T-helper 2 cell treated with Interferon-gamma antibody and Interleukin-4, amounts not matched to agents 5 μg/mL and 100 μg/mL, for 36 hours (primary cell): ENCODE measurements at regions not wholly inside any gene's neighbourhood (a gene's known extent, or its start where the extent isn't known, plus 50 kb on each side); places are given as distances from the start of the nearest gene placed in this dataset.
"Not testable (repeated sequence)": the region's sequence is repeated elsewhere in the genome, so short reads cannot be mapped to it uniquely, and the experiment has no call there.

Source experiments
- DNase-seq: peaks from one replicate; pipeline ENCODE4 v3.0.0; 2021; ENCODE audit warnings: low spot score
- H3K27ac Mint-ChIP-seq: one replicate; pipeline ENCODE4 v1.8.0; 2021; ENCODE audit warnings: mild to moderate bottlenecking, mixed read lengths
- H3K27me3 Mint-ChIP-seq: one replicate; pipeline ENCODE4 v1.8.0; 2021; ENCODE audit warnings: low read depth, mixed read lengths
- H3K36me3 Mint-ChIP-seq: one replicate; pipeline ENCODE4 v1.8.0; 2021; ENCODE audit warnings: low read depth, mixed read lengths
- H3K4me1 Mint-ChIP-seq: one replicate; pipeline ENCODE4 v1.8.0; 2021; ENCODE audit warnings: low read depth, mixed read lengths
- H3K4me3 Mint-ChIP-seq: one replicate; pipeline ENCODE4 v1.8.0; 2022; ENCODE audit warnings: mild to moderate bottlenecking, moderate library complexity, mixed read lengths
- H3K9me3 Mint-ChIP-seq: one replicate; pipeline ENCODE4 v1.8.0; 2021; ENCODE audit warnings: mixed read lengths

DNA sequence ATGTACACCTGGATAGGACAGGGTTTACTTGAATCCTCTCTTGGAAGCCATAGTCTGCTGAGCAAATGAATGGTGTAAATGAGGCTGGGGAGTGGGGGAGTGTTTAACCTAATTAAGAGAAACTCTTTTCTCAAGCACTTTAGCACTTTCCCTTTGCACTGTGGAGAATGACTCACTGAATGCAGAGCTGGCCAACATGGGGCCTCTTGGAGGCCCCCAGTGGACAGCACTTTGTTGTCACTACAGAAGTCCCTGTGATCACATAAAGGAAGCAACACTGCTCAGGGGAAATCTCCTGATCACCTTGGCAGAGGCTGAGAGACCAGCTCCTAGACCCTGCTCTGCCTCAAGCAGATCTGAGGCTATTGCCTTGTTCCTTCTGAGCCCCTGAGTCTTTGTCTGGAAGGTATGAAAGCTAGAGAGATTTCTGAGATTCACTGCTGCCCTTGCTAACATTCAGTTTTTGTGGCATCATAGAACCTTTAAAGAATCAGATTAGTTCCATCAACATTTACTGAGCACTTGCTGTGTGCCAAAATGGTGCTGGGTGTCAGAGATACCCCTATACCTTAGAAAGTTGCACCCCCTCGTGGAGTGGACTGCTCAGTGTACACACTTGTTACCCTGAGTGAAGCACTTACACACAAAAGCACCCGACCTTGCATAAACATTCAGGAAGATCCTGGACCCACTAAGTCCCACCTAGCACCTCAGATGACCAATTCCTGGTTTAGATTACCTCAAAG lies 230.1 kb upstream of the CCL2 start:
- Mint-ChIP-seq H3K36me3 (no peaks in the 10 kb centered on the region), H3K9me3 (no peaks in the 10 kb centered on the region), H3K4me3 (no peak overlapping the region), H3K4me1 (peaks cover 2% of the 10 kb centered on the region), H3K27ac (no peak overlapping the region), H3K27me3 (peaks cover 6% of the 10 kb centered on the region)
- DNase-seq, result no peak

DNA sequence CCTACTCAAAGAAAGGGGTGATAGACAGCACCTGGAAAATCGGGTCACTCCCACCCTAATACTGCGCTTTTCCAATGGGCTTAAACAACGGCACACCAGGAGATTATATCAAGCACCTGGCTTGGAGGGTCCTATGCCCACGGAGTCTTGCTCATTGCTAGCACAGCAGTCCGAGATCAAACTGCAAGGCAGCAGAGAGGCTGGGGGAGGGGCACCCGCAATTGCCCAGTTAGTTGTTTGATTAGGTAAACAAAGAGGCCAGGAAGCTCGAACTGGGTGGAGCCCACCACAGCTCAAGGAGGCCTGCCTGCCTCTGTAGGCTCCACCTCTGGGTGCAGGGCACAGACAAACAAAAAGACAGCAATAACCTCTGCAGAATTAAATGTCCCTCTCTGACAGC lies 224.5 kb upstream of the CCL2 start:
- DNase-seq, H3K27ac Mint-ChIP-seq, H3K27me3 Mint-ChIP-seq, H3K4me1 Mint-ChIP-seq, H3K4me3 Mint-ChIP-seq, H3K36me3 Mint-ChIP-seq: not testable (repeated sequence)
- H3K9me3 Mint-ChIP-seq, result peaks cover 26% of the 10 kb centered on the region

DNA sequence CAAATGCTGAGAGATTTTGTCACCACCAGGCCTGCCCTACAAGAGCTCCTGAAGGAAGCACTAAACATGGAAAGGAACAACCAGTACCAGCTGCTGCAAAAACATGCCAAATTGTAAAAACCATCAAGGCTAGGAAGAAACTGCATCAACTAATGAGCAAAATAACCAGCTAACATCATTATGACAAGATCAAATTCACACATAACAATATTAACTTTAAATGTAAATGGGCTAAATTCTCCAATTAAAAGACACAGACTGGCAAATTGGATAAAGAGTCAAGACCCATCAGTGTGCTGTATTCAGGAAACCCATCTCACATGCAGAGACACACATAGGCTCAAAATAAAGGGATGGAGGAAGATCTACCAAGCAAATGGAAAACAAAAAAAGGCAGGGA lies 222.8 kb upstream of the CCL2 start:
- H3K27ac Mint-ChIP-seq, H3K4me1 Mint-ChIP-seq, H3K36me3 Mint-ChIP-seq, DNase-seq, H3K27me3 Mint-ChIP-seq, H3K4me3 Mint-ChIP-seq: not testable (repeated sequence)
- H3K9me3 Mint-ChIP-seq, result peaks cover 26% of the 10 kb centered on the region

DNA sequence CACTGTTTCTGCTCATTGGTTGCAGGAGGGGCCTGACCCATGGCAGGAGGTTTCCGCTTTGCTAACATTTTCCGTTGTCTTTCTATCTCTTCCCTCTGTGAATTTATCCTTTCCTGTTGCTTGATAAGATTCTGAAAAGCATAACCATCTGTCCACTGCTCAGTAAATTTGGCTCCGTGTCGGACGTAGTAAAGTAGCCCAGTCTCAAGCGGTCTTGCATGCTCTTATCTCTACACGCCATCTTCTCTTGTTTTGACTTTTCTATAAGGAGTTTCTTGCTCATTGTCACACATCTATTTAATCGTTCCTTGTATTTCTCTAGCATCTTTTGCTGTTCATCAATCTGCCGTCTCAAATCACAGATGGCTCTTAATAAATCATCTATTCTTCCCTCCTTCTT lies 216.3 kb upstream of the CCL2 start:
- not testable (repeated sequence) for H3K27me3 Mint-ChIP-seq, H3K4me3 Mint-ChIP-seq, H3K27ac Mint-ChIP-seq, H3K4me1 Mint-ChIP-seq, DNase-seq, H3K9me3 Mint-ChIP-seq, H3K36me3 Mint-ChIP-seq

DNA sequence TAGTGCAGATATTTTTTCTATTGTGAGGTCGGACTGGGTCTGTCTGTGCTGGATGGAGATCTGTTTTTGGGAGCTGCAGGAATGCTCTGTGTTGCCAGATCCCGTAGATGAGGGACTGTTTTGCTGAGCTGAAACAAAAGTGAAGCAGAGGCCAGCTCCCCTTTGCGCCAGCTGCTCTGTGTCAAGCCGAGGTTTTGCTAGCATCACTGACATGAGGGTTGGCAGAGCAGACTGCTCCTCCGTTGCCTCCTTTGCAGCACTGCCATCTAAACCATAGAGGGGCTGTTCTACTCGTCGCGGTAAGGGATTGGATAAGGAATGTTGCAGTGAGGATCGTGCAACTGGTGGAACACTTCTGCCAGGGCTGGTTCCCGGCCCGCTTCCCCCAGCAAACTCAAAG lies 215.9 kb upstream of the CCL2 start:
- not testable (repeated sequence) for H3K4me3 Mint-ChIP-seq, H3K9me3 Mint-ChIP-seq, H3K36me3 Mint-ChIP-seq, H3K4me1 Mint-ChIP-seq, H3K27me3 Mint-ChIP-seq, H3K27ac Mint-ChIP-seq, DNase-seq

DNA sequence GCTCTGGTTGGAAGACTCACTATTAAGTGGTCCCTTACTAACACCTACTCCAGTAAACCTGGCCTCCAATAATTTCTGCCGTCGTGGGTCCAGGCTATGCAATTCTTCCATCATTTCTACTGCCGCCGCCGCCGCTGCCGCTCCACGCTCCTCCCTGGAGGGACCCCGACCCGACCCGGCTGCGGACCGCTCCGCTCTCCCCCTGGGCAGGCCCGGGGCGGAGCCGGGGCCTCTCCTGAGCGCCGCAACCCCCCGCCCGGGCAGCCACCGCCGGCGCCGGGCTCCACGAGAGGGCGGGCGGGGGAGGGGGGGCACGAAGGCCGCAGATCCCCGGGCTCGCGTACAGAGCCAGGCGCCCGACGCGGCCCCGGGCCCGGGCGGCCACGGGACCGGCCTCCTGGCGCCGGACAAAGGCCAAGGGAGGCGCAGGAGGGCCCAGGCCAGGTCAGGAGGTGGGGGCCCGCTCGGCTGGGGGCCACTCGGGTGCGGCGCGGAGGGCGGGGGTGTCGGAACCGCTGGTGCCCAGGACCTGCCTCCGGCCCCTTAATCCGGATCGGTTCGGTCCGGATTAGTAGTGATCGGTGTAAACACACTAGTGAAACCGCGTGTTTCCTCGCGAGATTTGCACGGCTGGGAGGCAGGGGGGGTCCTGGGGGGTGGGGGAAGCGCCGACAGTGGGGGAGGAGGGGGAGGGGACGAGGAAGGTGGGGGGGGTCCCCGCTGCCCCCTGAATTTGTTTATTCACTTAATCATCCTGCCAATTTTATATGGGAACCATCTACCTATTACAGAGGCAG lies 215.1 kb upstream of the CCL2 start:
- not testable (repeated sequence) for H3K27me3 Mint-ChIP-seq, H3K36me3 Mint-ChIP-seq, H3K27ac Mint-ChIP-seq, H3K4me3 Mint-ChIP-seq, H3K4me1 Mint-ChIP-seq, DNase-seq, H3K9me3 Mint-ChIP-seq

DNA sequence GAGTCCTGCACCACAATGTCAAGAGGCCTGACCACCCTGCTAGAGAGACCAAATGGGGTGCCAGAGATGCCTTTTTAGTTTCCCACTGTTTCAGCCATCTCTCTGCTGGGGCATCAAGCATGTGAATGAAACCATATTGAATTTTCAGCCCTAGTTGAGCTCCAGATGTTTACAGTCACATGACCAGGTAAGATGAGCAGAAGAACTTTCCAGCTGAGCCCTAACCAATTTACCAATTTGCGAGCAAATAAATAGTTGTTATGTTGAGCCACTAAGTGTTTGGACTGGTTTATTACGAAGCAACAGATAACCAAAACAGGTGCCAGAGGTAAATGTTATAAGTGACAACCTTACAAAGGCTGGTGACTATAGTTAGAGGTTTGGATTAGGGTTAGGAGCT lies 209.1 kb upstream of the CCL2 start:
- DNase-seq, result no peak
- Mint-ChIP-seq H3K36me3 (no peaks in the 10 kb centered on the region), H3K27ac (no peak overlapping the region), H3K9me3 (no peaks in the 10 kb centered on the region), H3K27me3 (peaks cover 3% of the 10 kb centered on the region), H3K4me1 (no peaks in the 10 kb centered on the region), H3K4me3 (no peak overlapping the region)

DNA sequence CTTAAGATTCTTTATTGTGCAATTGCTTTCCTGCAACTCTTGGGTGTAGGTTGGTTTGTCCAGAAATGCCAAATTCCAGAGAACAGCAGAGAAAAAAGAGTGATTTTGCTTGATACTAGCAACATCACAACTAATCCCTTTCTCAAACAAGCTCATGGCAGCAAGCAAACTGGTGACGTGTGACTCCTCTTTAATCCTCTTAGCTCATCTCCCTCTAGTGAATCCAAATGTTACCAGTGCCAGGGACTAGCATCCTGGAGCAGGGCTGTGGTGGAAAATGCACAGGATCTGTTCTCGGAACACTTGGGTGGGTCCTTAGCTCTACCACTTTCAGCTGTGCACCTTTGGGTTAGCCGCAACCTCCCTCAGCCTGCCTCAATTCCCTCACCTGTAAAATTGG lies 204.0 kb upstream of the CCL2 start:
- Mint-ChIP-seq H3K4me1 (no peaks in the 10 kb centered on the region), H3K9me3 (no peaks in the 10 kb centered on the region), H3K27me3 (no peaks in the 10 kb centered on the region), H3K36me3 (no peaks in the 10 kb centered on the region), H3K27ac (no peak overlapping the region), H3K4me3 (no peak overlapping the region)
- DNase-seq, result no peak

DNA sequence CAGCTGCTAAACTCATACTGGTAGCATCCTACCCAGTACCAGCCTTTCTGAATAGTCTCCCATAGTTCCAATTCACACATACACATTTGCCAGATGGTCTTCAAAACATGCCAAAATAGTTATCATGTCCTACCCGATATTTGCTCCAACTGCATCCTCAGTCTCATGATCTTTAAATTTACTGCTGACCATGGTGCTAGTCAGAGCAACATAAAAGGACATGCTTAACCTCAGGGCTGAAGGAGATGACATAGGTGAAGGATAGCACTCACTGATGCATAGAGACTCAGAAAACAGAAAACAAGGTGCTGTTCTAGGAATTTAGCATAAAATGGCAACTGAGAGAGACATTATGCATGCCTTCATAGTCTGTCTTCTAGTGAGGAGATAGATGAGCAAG lies 200.6 kb upstream of the CCL2 start:
- Mint-ChIP-seq H3K9me3 (no peaks in the 10 kb centered on the region), H3K4me3 (no peak overlapping the region), H3K27me3 (no peaks in the 10 kb centered on the region), H3K36me3 (no peaks in the 10 kb centered on the region), H3K4me1 (no peaks in the 10 kb centered on the region), H3K27ac (no peak overlapping the region)
- DNase-seq, result no peak

DNA sequence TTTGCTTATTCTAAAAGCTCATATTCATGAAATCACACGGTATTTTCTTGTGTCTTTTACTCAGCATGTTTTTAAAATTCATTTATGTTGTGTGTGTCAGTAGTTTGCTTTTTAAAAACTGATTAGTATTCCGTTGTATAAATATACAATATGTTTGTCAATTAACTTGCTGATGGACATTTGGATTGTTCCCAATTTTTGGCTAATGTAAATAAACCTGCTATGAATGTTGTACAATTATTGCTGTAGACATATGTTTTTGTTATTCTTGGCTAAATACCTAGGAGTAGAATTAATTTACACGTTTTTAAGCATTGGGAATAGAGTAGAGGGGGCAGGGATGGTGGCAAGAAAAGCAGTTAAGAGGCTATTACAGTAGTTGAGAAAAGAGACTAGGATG lies 199.5 kb upstream of the CCL2 start:
- Mint-ChIP-seq H3K9me3 (no peaks in the 10 kb centered on the region), H3K4me1 (no peaks in the 10 kb centered on the region), H3K4me3 (no peak overlapping the region), H3K36me3 (no peaks in the 10 kb centered on the region), H3K27ac (no peak overlapping the region), H3K27me3 (no peaks in the 10 kb centered on the region)
- no peak for DNase-seq

DNA sequence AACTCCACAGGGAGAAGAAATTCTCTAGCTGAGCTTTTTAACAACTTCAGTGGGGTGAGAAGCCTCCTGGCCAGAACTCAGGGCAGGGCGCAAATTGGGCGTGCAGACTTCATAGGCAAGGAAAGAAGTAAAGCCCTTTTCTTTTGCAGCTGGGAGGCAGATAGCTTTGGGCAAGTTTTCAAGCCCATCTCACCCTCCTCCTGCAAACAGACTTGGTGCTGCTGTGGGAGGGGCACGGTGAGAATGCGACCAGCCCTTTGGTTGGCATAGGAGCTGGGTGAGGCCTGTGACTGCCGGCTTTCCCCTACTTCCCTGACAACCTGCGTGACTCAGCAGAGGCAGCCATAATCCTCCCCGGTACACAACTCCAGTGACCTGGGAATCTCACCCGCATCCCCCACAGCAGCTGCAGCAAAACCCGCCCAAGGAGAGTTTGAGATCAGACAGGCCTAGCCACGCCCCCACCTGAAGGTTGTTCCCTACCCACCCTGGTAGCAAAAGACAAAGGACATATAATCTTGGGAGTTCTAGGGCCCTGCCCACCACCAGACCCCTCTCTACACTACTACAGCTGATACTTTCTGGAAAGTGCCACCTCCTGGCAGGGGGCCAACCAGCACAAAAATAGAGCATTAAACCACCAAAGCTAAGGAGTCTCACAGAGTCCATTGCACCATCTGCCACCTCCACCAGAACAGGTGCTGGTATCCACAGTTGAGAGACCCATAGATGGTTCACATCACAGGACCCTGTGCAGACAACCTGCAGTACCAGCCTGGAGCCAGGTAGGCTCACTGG lies 195.5 kb upstream of the CCL2 start:
- Mint-ChIP-seq H3K27me3 (peaks cover 3% of the 10 kb centered on the region), H3K36me3 (no peaks in the 10 kb centered on the region), H3K9me3 (no peaks in the 10 kb centered on the region), H3K4me3 (no peak overlapping the region), H3K4me1 (no peaks in the 10 kb centered on the region), H3K27ac (no peak overlapping the region)
- DNase-seq, result no peak

DNA sequence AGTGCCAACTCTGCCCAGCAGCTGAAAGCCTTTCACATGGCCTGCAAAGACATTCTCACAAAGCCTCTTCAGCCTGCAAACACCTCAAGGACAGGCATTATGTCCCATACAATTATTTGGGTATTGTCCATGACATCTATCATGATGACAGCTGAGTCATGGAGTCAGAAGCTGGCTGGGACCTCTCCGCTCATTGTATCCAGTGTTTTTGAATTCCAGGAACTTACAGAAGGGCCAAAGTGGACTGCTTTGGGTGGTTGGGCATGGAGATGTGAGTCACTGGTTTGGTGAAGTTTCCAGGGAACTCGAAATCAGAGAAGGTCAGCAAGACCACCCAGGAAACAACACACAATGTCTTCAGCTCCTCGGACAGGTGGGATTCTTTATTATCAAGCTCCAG lies 188.6 kb upstream of the CCL2 start:
- no peaks in the 10 kb centered on the region for H3K4me1 Mint-ChIP-seq

DNA sequence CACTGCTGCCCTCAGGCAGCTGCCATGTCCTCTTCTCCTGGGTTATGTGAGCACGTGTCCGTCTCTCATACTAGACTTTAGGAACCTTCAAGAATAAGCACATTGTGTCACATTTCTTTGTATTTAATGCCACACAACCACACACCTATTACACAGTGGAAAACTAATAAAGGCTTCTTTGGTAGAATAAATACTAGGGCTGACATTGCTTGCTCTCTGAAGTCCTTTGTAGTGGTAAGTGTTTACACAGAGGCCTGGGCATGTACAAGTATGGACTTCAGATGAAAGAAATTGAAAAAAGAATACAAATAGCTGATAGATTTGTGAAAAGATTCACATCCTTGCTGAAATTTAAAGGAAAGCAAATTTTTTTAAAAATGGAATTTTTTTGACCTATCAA lies 188.1 kb upstream of the CCL2 start:
- Mint-ChIP-seq H3K4me1 (no peaks in the 10 kb centered on the region), H3K27me3 (peaks cover 6% of the 10 kb centered on the region)

More for the DNA sequence above, 188.6 kb upstream of the CCL2 start:
- Mint-ChIP-seq H3K9me3 (no peaks in the 10 kb centered on the region), H3K4me3 (no peak overlapping the region), H3K27ac (no peak overlapping the region), H3K27me3 (peaks cover 6% of the 10 kb centered on the region), H3K36me3 (no peaks in the 10 kb centered on the region)
- no peak for DNase-seq

DNA sequence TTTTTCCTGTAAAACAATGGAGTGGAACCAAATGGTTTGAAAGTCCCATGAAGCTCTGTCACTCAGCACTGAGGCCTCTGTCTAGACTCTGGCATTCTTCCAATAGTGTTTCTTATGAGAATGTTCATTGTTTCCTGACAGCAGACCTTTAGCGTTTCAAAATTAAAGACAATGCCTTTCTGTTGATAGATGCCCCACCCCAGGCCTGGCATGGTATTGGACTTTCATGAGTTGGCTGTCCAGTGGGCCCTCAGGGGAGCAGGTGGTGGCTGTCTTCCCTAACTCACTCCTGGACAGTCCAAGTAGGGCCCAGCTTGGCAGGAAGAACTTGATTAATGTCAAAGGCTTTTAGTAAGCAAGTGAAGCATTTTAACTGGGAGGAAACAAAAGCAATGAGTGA lies 186.5 kb upstream of the CCL2 start:
- no peak for DNase-seq
- H3K27me3 Mint-ChIP-seq, result peaks cover 4% of the 10 kb centered on the region
- no peaks in the 10 kb centered on the region for H3K9me3 Mint-ChIP-seq
- no peaks in the 10 kb centered on the region for H3K4me1 Mint-ChIP-seq
- H3K4me3 Mint-ChIP-seq, result no peak overlapping the region
- no peaks in the 10 kb centered on the region for H3K36me3 Mint-ChIP-seq
- H3K27ac Mint-ChIP-seq, result no peak overlapping the region

More for the DNA sequence above, 188.1 kb upstream of the CCL2 start:
- Mint-ChIP-seq H3K36me3 (no peaks in the 10 kb centered on the region), H3K4me3 (no peak overlapping the region), H3K9me3 (no peaks in the 10 kb centered on the region), H3K27ac (no peak overlapping the region)
- DNase-seq, result no peak
